Urinary bladder (tissue), 3 donors: ENCODE measurements at regions not wholly inside any gene's neighbourhood (a gene's known extent, or its start where the extent isn't known, plus 50 kb on each side); places are given as distances from the start of the nearest gene placed in this dataset.

Experiments
- DNase-seq: peaks from one replicate; pipeline ENCODE4 v3.0.0-alpha.2; 2015; ENCODE audit errors: extremely low spot score
- H3K27ac ChIP-seq: one replicate; pipeline ENCODE4 v1.5.1; 2013; ENCODE audit warnings: low read depth, mild to moderate bottlenecking, moderate library complexity
- H3K36me3 ChIP-seq: one replicate; pipeline ENCODE4 v1.6.1; 2013; ENCODE audit warnings: mild to moderate bottlenecking, moderate library complexity; ENCODE audit not compliant: insufficient read depth
- H3K4me1 ChIP-seq: one replicate; pipeline ENCODE4 v1.6.1; 2013; ENCODE audit warnings: mild to moderate bottlenecking, moderate library complexity; ENCODE audit not compliant: insufficient read depth
- H3K4me3 ChIP-seq: one replicate; pipeline ENCODE4 v1.5.1; 2013; ENCODE audit warnings: low read depth, low read length
- WGBS: extraction: QIAGEN DNeasy Blood & Tissue Kit; methylation state at CpG from one replicate; pipeline ENCODE4 v1.1.7; 2013; 5-methylcytosine and 5-hydroxymethylcytosine counted together
- donor health status: healthy with polysubstance abuse.
- donor health status: healthy.

- DNase-seq, result no peak
- Histone ChIP-seq H3K4me3 (no peak overlapping the region), H3K36me3 (no peaks in the 10 kb centered on the region), H3K4me1 (no peaks in the 10 kb centered on the region), H3K27ac (no peak overlapping the region)
- 31% methylated on average over 3 of the region's 3 CpGs for WGBS
Observed at GRCh38 chr6:106773522-106773921, 144.1 kb downstream of the QRSL1 start.

DNA sequence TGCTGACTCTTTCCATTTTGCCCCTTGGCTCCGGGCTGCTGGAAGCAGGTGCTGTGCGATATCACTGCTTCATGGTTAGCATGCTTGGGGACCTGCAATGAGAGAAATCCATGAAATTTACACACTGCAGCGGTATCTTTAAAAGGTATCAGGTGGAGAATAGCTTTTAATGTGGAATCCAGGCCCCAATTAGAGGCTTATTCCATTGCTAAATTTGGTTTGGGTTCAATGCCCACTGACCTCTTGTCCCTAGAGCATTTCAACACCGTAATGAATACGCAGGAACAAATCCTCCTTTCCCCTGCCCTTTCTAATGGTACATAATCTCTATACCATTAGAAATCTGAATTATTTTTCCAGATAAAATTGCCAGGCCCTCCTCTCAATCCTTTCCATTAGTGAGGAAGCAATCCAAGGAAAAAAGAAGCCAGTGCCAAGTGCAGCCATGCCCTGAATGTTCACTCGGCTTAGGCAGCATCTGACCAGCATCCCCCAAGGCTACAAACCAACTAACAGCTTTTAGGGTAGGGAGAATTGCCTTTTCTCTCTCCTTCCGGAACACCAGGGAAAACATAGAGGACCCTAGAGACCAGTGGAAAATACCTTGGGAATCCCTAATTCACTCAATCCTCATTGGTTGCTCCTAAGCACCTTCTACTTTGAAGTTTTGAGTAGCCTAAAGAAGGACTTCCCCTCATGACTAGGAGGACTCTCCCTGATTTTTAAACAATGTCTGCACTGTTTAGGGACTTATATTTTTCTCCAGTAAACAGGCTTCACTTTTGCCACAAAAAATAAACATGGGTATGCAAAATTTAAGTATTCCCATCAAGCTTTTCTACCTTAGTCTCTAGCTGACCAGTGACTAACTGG, 143.1 kb downstream of the QRSL1 start:
- 88% methylated on average over 7 of the region's 7 CpGs for WGBS

GRCh38 chr6:106771822-106772221, 142.4 kb downstream of the QRSL1 start:
- Histone ChIP-seq H3K4me1 (no peaks in the 10 kb centered on the region), H3K4me3 (no peak overlapping the region), H3K36me3 (no peaks in the 10 kb centered on the region), H3K27ac (no peak overlapping the region)
- WGBS, result 97% methylated on average over 4 of the region's 4 CpGs
- DNase-seq, result no peak

More for the DNA sequence above, 143.1 kb downstream of the QRSL1 start:
- no peak overlapping the region for H3K27ac ChIP-seq
- no peaks in the 10 kb centered on the region for H3K4me1 ChIP-seq
- no peak overlapping the region for H3K4me3 ChIP-seq
- no peak for DNase-seq
- no peaks in the 10 kb centered on the region for H3K36me3 ChIP-seq

- WGBS, result 100% methylated on average over 1 of the region's 1 CpG
- H3K4me3 ChIP-seq, result no peak overlapping the region
Observed at GRCh38 chr6:106770663-106771062, 141.3 kb downstream of the QRSL1 start.

GRCh38 chr6:106770081-106770480, 140.7 kb downstream of the QRSL1 start:
- Histone ChIP-seq H3K4me1 (no peaks in the 10 kb centered on the region), H3K4me3 (no peak overlapping the region), H3K36me3 (no peaks in the 10 kb centered on the region), H3K27ac (no peak overlapping the region)
- WGBS, result 84% methylated on average over 1 of the region's 1 CpG
- no peak for DNase-seq

More at GRCh38 chr6:106770663-106771062, 141.3 kb downstream of the QRSL1 start:
- Histone ChIP-seq H3K27ac (no peak overlapping the region), H3K36me3 (no peaks in the 10 kb centered on the region), H3K4me1 (no peaks in the 10 kb centered on the region)
- DNase-seq, result no peak

- no peaks in the 10 kb centered on the region for H3K4me1 ChIP-seq
- no peak overlapping the region for H3K27ac ChIP-seq
- DNase-seq, result no peak
- no peak overlapping the region for H3K4me3 ChIP-seq
- 92% methylated on average over 1 of the region's 1 CpG for WGBS
- no peaks in the 10 kb centered on the region for H3K36me3 ChIP-seq
Observed at GRCh38 chr6:106767271-106767670, 137.9 kb downstream of the QRSL1 start.

- Histone ChIP-seq H3K4me1 (no peaks in the 10 kb centered on the region), H3K27ac (no peak overlapping the region), H3K36me3 (no peaks in the 10 kb centered on the region), H3K4me3 (no peak overlapping the region)
- DNase-seq, result no peak
- WGBS, result 83% methylated on average over 4 of the region's 4 CpGs
Observed at GRCh38 chr6:106766201-106766600, 136.8 kb downstream of the QRSL1 start.

GRCh38 chr6:106765496-106765895, 136.1 kb downstream of the QRSL1 start:
- Histone ChIP-seq H3K36me3 (no peaks in the 10 kb centered on the region), H3K27ac (no peak overlapping the region), H3K4me1 (no peaks in the 10 kb centered on the region), H3K4me3 (no peak overlapping the region)
- 98% methylated on average over 2 of the region's 2 CpGs for WGBS
- DNase-seq, result no peak

DNA sequence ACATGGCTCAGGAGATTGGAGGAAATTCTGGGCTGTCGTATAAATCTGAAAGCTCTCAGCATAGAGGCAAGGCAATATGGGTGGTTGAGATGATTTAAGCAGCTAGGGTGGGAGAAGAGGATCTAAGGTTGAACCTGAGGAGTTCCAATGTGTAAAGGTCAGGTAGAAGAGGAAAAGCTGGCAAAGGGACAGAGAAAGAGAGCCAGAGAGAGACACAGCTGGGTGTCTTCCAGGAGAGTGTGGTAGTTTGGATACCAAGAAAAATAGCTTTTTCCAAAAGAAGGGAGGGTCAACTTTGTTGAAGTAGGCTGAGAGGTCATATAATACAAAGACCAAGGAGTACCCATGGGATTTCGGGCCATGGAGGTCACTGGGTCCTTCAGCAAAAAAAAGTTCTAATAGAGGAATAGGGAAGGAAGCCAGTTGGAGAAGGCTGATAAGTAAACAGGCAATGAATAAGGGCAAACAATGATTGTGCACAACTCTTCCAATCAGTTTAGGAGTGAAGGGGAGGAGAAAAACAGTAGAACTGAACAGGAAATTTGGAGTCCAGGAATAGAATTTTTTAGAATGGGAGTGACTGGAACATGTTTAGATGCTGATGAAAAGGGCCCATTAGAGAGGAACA, 135.1 kb downstream of the QRSL1 start:
- Histone ChIP-seq H3K27ac (no peak overlapping the region), H3K4me1 (no peaks in the 10 kb centered on the region), H3K36me3 (no peaks in the 10 kb centered on the region), H3K4me3 (no peak overlapping the region)
- WGBS, result 84% methylated on average over 2 of the region's 2 CpGs
- no peak for DNase-seq

DNA sequence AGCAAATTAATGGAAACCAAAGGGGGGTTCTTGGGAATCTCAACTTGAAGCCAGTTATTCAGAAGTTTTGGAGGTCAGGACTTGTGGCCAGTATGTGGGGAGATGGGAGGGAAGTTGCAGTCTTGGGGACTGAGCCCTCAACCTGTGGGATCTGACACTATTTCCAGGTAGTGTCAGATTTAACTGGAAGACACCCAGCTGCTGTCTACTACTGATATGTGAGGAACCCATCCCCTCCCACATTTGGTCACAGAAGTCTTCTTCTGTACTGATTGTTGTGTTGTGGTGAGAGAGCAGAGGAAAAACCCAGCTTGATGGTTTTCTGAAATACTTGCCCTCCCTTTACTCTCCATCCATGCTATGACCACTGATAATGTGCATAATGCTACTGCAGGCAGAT, 134.0 kb downstream of the QRSL1 start:
- H3K27ac ChIP-seq, result no peak overlapping the region
- H3K4me1 ChIP-seq, result no peaks in the 10 kb centered on the region
- H3K36me3 ChIP-seq, result no peaks in the 10 kb centered on the region
- H3K4me3 ChIP-seq, result no peak overlapping the region
- DNase-seq, result no peak

GRCh38 chr6:106761160-106761559, 131.8 kb downstream of the QRSL1 start:
- DNase-seq, result no peak
- Histone ChIP-seq H3K27ac (no peak overlapping the region), H3K4me1 (no peaks in the 10 kb centered on the region), H3K36me3 (no peaks in the 10 kb centered on the region), H3K4me3 (no peak overlapping the region)
- 89% methylated on average over 2 of the region's 2 CpGs for WGBS

DNA sequence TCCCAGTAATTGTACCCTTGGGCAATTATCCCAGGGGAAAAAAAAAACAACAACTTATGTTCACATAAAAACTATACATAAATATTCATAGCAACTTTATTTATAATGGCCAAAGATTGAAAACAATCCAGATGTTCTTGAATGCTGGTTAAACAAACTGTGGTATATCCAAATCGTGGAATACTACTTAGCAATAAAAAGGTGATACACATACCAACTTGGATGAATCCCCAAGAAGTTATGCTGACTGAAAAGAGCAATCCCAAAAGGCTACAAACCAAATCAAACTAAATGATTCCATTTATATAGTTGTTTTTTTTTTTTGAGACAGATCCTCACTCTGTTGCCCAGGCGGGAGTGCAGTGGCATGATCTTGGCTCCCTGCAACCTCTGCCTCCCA, 129.7 kb downstream of the QRSL1 start:
- Histone ChIP-seq H3K36me3 (no peaks in the 10 kb centered on the region), H3K27ac (no peak overlapping the region), H3K4me1 (no peaks in the 10 kb centered on the region), H3K4me3 (no peak overlapping the region)
- DNase-seq, result no peak
- WGBS, result 97% methylated on average over 2 of the region's 2 CpGs

DNA sequence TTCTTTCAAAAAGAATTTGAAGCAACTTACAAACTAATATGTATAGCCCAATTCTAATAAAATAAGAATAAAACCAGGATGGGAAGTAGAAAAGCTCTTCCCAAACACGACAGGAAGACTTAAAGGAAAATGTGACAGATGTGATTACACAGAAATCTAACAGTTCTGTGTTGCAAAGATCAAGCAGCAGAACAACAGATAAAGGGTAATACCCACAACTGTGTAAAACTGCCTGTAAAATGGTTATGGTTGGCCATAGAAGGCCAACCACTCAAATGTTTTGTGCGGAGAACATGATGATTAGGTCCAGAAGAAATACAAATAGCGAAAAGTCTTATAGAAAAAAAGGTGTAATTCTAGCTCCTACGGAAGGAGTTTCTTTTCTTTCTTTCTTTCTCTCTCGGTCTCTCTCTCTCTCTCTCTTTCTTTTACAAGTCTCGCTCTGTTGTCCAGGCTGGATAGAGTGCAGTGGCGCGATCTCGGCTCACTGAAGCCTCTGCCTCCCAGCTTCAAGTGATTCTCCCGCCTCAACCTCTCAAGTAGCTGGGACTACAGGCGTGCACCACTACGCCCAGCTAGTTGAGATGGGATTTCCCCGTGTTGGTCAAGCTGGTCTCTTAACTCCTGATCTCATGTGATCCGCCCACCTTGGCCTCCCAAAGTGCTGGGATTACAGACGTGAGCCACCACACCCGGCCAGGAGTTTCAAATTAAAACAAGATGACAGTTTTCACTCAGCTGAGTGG, 128.5 kb downstream of the QRSL1 start:
- DNase-seq, result no peak
- Histone ChIP-seq H3K36me3 (no peaks in the 10 kb centered on the region), H3K4me1 (no peaks in the 10 kb centered on the region), H3K4me3 (no peak overlapping the region), H3K27ac (no peak overlapping the region)
- 55% methylated on average over 16 of the region's 16 CpGs for WGBS

- Histone ChIP-seq H3K4me1 (no peaks in the 10 kb centered on the region), H3K27ac (no peak overlapping the region), H3K4me3 (no peak overlapping the region), H3K36me3 (no peaks in the 10 kb centered on the region)
- 30% methylated on average over 2 of the region's 2 CpGs for WGBS
- no peak for DNase-seq
Observed at GRCh38 chr6:106757267-106757666, 127.9 kb downstream of the QRSL1 start.
